Hepatocyte (in vitro differentiated cells): ENCODE measurements at regions not wholly inside any gene's neighbourhood (a gene's known extent, or its start where the extent isn't known, plus 50 kb on each side); places are given as distances from the start of the nearest gene placed in this dataset.

Experiments used
- CTCF ChIP-seq: fragments of 200-600 bp; sonication (generic); IDR thresholded peaks from 2 replicates; pipeline ENCODE4 v1.5.1; 2016; ENCODE audit warnings: antibody characterized with exemption, mild to moderate bottlenecking; ENCODE audit not compliant: poor library complexity
- EZH2 ChIP-seq: fragments of 200-600 bp; sonication (generic); IDR thresholded peaks from 2 replicates; pipeline ENCODE4 v1.6.1; 2016; ENCODE audit warnings: antibody characterized with exemption, mild to moderate bottlenecking, borderline replicate concordance

- TF ChIP-seq CTCF: no peak
- no peak for TF ChIP-seq EZH2
These were observed 168.4 kb upstream of the MPDZ start for GRCh38 chr9:13447843-13448422.
